ENCODE measurements at regions not wholly inside any gene's neighbourhood (a gene's known extent, or its start where the extent isn't known, plus 50 kb on each side); places are given as distances from the start of the nearest gene placed in this dataset.

GRCh38 chr11:119901657-119902577 lies 172.9 kb upstream of the NECTIN1 start:
- no peak overlapping the region for H3K9ac ChIP-seq (ENCODE audit: insufficient read depth in 1 of 2, low read length in 2 of 2)
- TF ChIP-seq, protein P1, sequence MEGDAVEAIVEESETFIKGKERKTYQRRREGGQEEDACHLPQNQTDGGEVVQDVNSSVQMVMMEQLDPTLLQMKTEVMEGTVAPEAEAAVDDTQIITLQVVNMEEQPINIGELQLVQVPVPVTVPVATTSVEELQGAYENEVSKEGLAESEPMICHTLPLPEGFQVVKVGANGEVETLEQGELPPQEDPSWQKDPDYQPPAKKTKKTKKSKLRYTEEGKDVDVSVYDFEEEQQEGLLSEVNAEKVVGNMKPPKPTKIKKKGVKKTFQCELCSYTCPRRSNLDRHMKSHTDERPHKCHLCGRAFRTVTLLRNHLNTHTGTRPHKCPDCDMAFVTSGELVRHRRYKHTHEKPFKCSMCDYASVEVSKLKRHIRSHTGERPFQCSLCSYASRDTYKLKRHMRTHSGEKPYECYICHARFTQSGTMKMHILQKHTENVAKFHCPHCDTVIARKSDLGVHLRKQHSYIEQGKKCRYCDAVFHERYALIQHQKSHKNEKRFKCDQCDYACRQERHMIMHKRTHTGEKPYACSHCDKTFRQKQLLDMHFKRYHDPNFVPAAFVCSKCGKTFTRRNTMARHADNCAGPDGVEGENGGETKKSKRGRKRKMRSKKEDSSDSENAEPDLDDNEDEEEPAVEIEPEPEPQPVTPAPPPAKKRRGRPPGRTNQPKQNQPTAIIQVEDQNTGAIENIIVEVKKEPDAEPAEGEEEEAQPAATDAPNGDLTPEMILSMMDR (IDR thresholded peaks at IDR 0.05; ENCODE audit: control extremely low read depth, extremely low read depth) = no peak
- no peak for ATAC-seq (ENCODE audit: insufficient read depth, low FRiP score)

GRCh38 chr11:119899997-119900396 lies 171.0 kb upstream of the NECTIN1 start:
- H3K36me3 ChIP-seq (ENCODE audit: control insufficient read depth in 4 of 4, insufficient read depth in 4 of 4, low read length in 4 of 4) = no peaks in the 10 kb centered on the region
- H3K9ac ChIP-seq (ENCODE audit: insufficient read depth in 1 of 2, low read length in 2 of 2) = no peak overlapping the region
- H3K27me3 ChIP-seq (ENCODE audit: control insufficient read depth in 3 of 3, insufficient read depth in 3 of 3, low read length in 2 of 3) = no peaks in the 10 kb centered on the region
- H3K4me1 ChIP-seq (ENCODE audit: control insufficient read depth in 5 of 5, insufficient read depth in 5 of 5, low read length in 5 of 5) = no peaks in the 10 kb centered on the region
- no peak overlapping the region for H3K4me3 ChIP-seq
- no peak for DNase-seq
- H3K9me3 ChIP-seq (ENCODE audit: control insufficient read depth in 4 of 4, insufficient read depth in 3 of 4, low read length in 3 of 4) = no peaks in the 10 kb centered on the region
- no peak overlapping the region for H3K27ac ChIP-seq (ENCODE audit: low read depth in 1 of 2, low read length in 1 of 2)
- WGBS, 2 donors = 66 to 94% methylated on average over 3 of the region's 3 CpGs
- TF ChIP-seq, protein P1 (IDR thresholded peaks at IDR 0.05; ENCODE audit: control extremely low read depth, extremely low read depth) = no peak
- ATAC-seq (ENCODE audit: insufficient read depth, low FRiP score) = no peak

More at GRCh38 chr11:119901657-119902577, 172.9 kb upstream of the NECTIN1 start:
- no peak overlapping the region for H3K4me3 ChIP-seq
- H3K9me3 ChIP-seq (ENCODE audit: control insufficient read depth in 4 of 4, insufficient read depth in 3 of 4, low read length in 3 of 4) = no peaks in the 10 kb centered on the region
- no peaks in the 10 kb centered on the region for H3K27me3 ChIP-seq (ENCODE audit: control insufficient read depth in 3 of 3, insufficient read depth in 3 of 3, low read length in 2 of 3)
- 86 to 90% methylated on average over 5 of the region's 5 CpGs for WGBS, 2 donors
- no peaks in the 10 kb centered on the region for H3K36me3 ChIP-seq (ENCODE audit: control insufficient read depth in 4 of 4, insufficient read depth in 4 of 4, low read length in 4 of 4)
- H3K4me1 ChIP-seq (ENCODE audit: control insufficient read depth in 5 of 5, insufficient read depth in 5 of 5, low read length in 5 of 5) = peaks cover 0 to 3% (median 0%) of the 10 kb centered on the region in 5 donors
- H3K27ac ChIP-seq (ENCODE audit: low read depth in 1 of 2, low read length in 1 of 2) = no peak overlapping the region
- no peak for DNase-seq

- ATAC-seq (ENCODE audit: insufficient read depth, low FRiP score) (no peak), DNase-seq (no peak)
- Histone ChIP-seq H3K27me3 (ENCODE audit: control insufficient read depth in 3 of 3, insufficient read depth in 3 of 3, low read length in 2 of 3) (peaks cover 0 to 3% (median 2%) of the 10 kb centered on the region in 3 donors), H3K27ac (ENCODE audit: low read depth in 1 of 2, low read length in 1 of 2) (no peak overlapping the region), H3K9me3 (ENCODE audit: control insufficient read depth in 4 of 4, insufficient read depth in 3 of 4, low read length in 3 of 4) (no peaks in the 10 kb centered on the region), H3K4me3 (no peak overlapping the region), H3K4me1 (ENCODE audit: control insufficient read depth in 5 of 5, insufficient read depth in 5 of 5, low read length in 5 of 5) (no peaks in the 10 kb centered on the region), H3K9ac (ENCODE audit: insufficient read depth in 1 of 2, low read length in 2 of 2) (no peak overlapping the region), H3K36me3 (ENCODE audit: control insufficient read depth in 4 of 4, insufficient read depth in 4 of 4, low read length in 4 of 4) (no peaks in the 10 kb centered on the region)
- TF ChIP-seq, protein P1 (IDR thresholded peaks at IDR 0.05; ENCODE audit: control extremely low read depth, extremely low read depth) = no peak
- 84 to 87% methylated on average over 6 of the region's 6 CpGs for WGBS, 2 donors
Measured at GRCh38 chr11:119897576-119897975, 168.6 kb upstream of the NECTIN1 start.

Measured in lung (tissue), 11 donors.